H1 (cell line): ENCODE measurements at regions not wholly inside any gene's neighbourhood (a gene's known extent, or its start where the extent isn't known, plus 50 kb on each side); places are given as distances from the start of the nearest gene placed in this dataset.

Experiments
- CHD7 ChIP-seq: fragments of 300-600 bp; sonication (generic); IDR thresholded peaks from 2 replicates; pipeline ENCODE4 v1.7.1; 2012; ENCODE audit warnings: low read length, moderate library complexity, mild to moderate bottlenecking, inconsistent platforms; ENCODE audit not compliant: insufficient replicate concordance
- EZH2 ChIP-seq: fragments of 200-600 bp; sonication (generic); IDR thresholded peaks from 2 replicates; pipeline ENCODE4 v1.7.1; 2012; ENCODE audit warnings: low read depth, mild to moderate bottlenecking, moderate library complexity, low read length, inconsistent platforms; ENCODE audit not compliant: severe bottlenecking
- JUND ChIP-seq: IDR thresholded peaks from 2 replicates; pipeline ENCODE4 v1.6.1; 2011; ENCODE audit warnings: mild to moderate bottlenecking, improper control_type of control experiment, low read length
- MAX ChIP-seq: IDR thresholded peaks from 2 replicates; pipeline ENCODE4 v1.6.1; 2012; ENCODE audit warnings: inconsistent platforms

GRCh38 chr2:12300019-12300602 is 416.6 kb upstream of the TRIB2 start (continued):
- TF ChIP-seq MAX (no peak), CHD7 (no peak), EZH2 (no peak), JUND (no peak)
- TF ChIP-seq, all 59 proteins: peak for 0
